ENCODE measurements at regions not wholly inside any gene's neighbourhood (a gene's known extent, or its start where the extent isn't known, plus 50 kb on each side); places are given as distances from the start of the nearest gene placed in this dataset.

DNA sequence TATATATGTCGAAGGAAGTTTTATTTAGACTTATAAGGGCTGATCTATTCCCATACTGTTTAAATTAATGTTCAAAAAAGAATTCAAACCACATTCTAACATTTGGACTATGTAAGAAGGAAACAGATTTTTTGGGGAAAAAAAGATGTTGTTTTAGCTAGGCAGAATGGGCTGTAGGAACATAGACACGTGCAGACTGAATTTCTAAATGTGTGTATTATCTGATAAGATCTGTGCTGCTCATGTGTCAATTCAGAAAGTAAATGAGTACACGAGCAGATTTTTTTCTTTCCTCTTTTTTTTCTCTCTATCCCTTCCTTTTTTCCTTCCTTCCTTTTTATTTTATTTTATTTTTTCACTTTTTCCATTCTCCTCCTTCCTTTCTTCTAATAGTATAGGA, 259.5 kb upstream of the KCNH8 start:
- ChIA-PET POLR2A (no interaction called here), CTCF (no interaction called here)
- Histone ChIP-seq H3K27me3 (ENCODE audit: control insufficient read depth in 1 of 2, insufficient read depth in 2 of 2, low read length in 2 of 2) (peaks cover 0 to 3% of the 10 kb centered on the region in 2 experiments), H3K4me3 (ENCODE audit: low read length) (no peak overlapping the region), H3K27ac (ENCODE audit: low read depth in 1 of 2, low read length in 2 of 2) (no peak overlapping the region), H3K9me3 (ENCODE audit: control insufficient read depth in 1 of 2, insufficient read depth in 1 of 2, low read length in 2 of 2) (peaks cover 0 to 5% of the 10 kb centered on the region in 2 experiments), H3K36me3 (ENCODE audit: insufficient read depth, low read length) (no peaks in the 10 kb centered on the region), H3K4me1 (ENCODE audit: insufficient read depth, low read length) (peaks cover 4% of the 10 kb centered on the region)
- ATAC-seq (ENCODE audit: poor library complexity) (no peak), DNase-seq (no peak)
- Mint-ChIP-seq H3K9me3 (no peaks in the 10 kb centered on the region), H3K27me3 (peaks cover 21% of the 10 kb centered on the region), H3K36me3 (ENCODE audit: low read depth) (no peaks in the 10 kb centered on the region), H3K4me1 (ENCODE audit: low read depth) (peaks cover 16% of the 10 kb centered on the region), H3K4me3 (no peak overlapping the region), H3K27ac (no peak overlapping the region)
- TF ChIP-seq, protein P1, sequence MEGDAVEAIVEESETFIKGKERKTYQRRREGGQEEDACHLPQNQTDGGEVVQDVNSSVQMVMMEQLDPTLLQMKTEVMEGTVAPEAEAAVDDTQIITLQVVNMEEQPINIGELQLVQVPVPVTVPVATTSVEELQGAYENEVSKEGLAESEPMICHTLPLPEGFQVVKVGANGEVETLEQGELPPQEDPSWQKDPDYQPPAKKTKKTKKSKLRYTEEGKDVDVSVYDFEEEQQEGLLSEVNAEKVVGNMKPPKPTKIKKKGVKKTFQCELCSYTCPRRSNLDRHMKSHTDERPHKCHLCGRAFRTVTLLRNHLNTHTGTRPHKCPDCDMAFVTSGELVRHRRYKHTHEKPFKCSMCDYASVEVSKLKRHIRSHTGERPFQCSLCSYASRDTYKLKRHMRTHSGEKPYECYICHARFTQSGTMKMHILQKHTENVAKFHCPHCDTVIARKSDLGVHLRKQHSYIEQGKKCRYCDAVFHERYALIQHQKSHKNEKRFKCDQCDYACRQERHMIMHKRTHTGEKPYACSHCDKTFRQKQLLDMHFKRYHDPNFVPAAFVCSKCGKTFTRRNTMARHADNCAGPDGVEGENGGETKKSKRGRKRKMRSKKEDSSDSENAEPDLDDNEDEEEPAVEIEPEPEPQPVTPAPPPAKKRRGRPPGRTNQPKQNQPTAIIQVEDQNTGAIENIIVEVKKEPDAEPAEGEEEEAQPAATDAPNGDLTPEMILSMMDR (IDR thresholded peaks at IDR 0.05) = no peak
- intact Hi-C loops (cut with DNase I, micrococcal nuclease) = no loop called here

DNA sequence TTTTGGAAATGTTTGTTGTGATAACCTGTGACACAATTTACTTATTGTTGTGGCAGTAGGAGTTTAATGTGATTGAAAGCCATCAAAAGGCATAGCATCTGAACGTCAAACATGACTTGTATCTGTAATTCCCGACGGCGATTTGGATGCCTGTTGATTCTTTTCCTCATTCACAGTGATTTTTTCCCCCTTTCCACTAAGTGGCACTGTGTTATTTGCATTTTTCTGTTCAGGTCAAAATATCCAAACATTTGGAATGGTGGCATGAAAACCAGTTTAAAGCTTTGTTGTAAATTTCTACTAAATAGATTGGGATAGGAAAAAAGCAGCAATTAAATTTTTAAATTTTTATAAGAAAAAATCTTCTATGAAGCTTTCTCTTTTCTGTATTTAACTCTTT, 259.9 kb upstream of the KCNH8 start:
- ChIA-PET POLR2A (no interaction called here), CTCF (no interaction called here)
- TF ChIP-seq, protein P1 (IDR thresholded peaks at IDR 0.05) = no peak
- Mint-ChIP-seq H3K27ac (no peak overlapping the region), H3K36me3 (ENCODE audit: low read depth) (no peaks in the 10 kb centered on the region), H3K27me3 (peaks cover 21% of the 10 kb centered on the region), H3K4me3 (no peak overlapping the region), H3K4me1 (ENCODE audit: low read depth) (peaks cover 16% of the 10 kb centered on the region), H3K9me3 (no peaks in the 10 kb centered on the region)
- no peak for ATAC-seq (ENCODE audit: poor library complexity)
- H3K9me3 ChIP-seq (ENCODE audit: control insufficient read depth in 1 of 2, insufficient read depth in 1 of 2, low read length in 2 of 2) = peaks cover 0 to 5% of the 10 kb centered on the region in 2 experiments
- intact Hi-C loops (cut with DNase I, micrococcal nuclease) = no loop called here
- no peak for DNase-seq
- H3K4me1 ChIP-seq (ENCODE audit: insufficient read depth, low read length) = peaks cover 4% of the 10 kb centered on the region
- no peak overlapping the region for H3K4me3 ChIP-seq (ENCODE audit: low read length)
- H3K27me3 ChIP-seq (ENCODE audit: control insufficient read depth in 1 of 2, insufficient read depth in 2 of 2, low read length in 2 of 2) = peaks cover 0 to 3% of the 10 kb centered on the region in 2 experiments
- no peaks in the 10 kb centered on the region for H3K36me3 ChIP-seq (ENCODE audit: insufficient read depth, low read length)
- no peak overlapping the region for H3K27ac ChIP-seq (ENCODE audit: low read depth in 1 of 2, low read length in 2 of 2)

DNA sequence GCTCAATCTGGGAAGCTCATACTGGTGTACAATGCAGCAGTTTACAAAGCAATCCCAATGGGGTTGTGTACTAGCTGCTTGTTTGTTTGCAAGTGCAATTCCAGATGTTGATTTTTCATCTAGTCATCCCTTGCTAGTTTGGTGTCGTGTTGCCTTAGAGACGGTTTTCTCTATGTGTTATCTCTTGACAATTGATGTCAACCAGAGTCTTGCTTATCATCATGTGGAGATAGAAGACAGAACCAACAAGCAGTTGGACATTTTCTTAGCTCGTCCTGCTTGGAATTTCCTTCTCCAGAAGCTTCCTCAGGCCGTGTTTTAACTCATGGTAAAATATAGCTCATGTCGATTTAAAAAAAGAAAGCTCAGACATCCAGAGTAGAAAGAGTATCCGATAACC, 262.0 kb upstream of the KCNH8 start:
- Mint-ChIP-seq H3K27me3 (peaks cover 21% of the 10 kb centered on the region), H3K36me3 (ENCODE audit: low read depth) (no peaks in the 10 kb centered on the region), H3K4me3 (no peak overlapping the region), H3K27ac (no peak overlapping the region), H3K9me3 (no peaks in the 10 kb centered on the region), H3K4me1 (ENCODE audit: low read depth) (peaks cover 7% of the 10 kb centered on the region)
- H3K9me3 ChIP-seq (ENCODE audit: control insufficient read depth in 1 of 2, insufficient read depth in 1 of 2, low read length in 2 of 2) = peaks cover 0 to 5% of the 10 kb centered on the region in 2 experiments
- no peak overlapping the region for H3K27ac ChIP-seq (ENCODE audit: low read depth in 1 of 2, low read length in 2 of 2)
- TF ChIP-seq, protein P1 (IDR thresholded peaks at IDR 0.05) = no peak
- no peak overlapping the region for H3K4me3 ChIP-seq (ENCODE audit: low read length)
- H3K4me1 ChIP-seq (ENCODE audit: insufficient read depth, low read length) = no peaks in the 10 kb centered on the region
- peaks cover 0 to 2% of the 10 kb centered on the region in 2 experiments for H3K27me3 ChIP-seq (ENCODE audit: control insufficient read depth in 1 of 2, insufficient read depth in 2 of 2, low read length in 2 of 2)
- ATAC-seq (ENCODE audit: poor library complexity) = no peak
- intact Hi-C loops (cut with DNase I, micrococcal nuclease) = no loop called here
- no peak for DNase-seq
- POLR2A ChIA-PET = no interaction called here
- no peaks in the 10 kb centered on the region for H3K36me3 ChIP-seq (ENCODE audit: insufficient read depth, low read length)
- CTCF ChIA-PET = no interaction called here

Measured in CD4-positive, alpha-beta T cell (primary cell).